ENCODE measurements at regions not wholly inside any gene's neighbourhood (a gene's known extent, or its start where the extent isn't known, plus 50 kb on each side); places are given as distances from the start of the nearest gene placed in this dataset.

- H3K36me3 Mint-ChIP-seq (ENCODE audit: insufficient read depth, unreplicated experiment): no peaks in the 10 kb centered on the region
- no peaks in the 10 kb centered on the region for H3K27me3 Mint-ChIP-seq (ENCODE audit: insufficient read depth, unreplicated experiment)
- no peak overlapping the region for H3K4me3 Mint-ChIP-seq (ENCODE audit: unreplicated experiment)
- DNase-seq (ENCODE audit: unreplicated experiment): no peak
- ChIA-PET POLR2A (no interaction called here), CTCF (interaction anchor here (0.6 to 3.2 kb wide), 11 partner anchors 14 to 388 kb away, joined by 3 to 19 read pairs (median 4); no protein-coding TSS in a partner anchor)
- TF ChIP-seq CTCF (IDR thresholded peaks at IDR 0.05; ENCODE audit: unreplicated experiment): no peak
- no TSS peak for BruUV-seq (replicated peaks)
- peaks cover 6% of the 10 kb centered on the region for H3K4me1 Mint-ChIP-seq (ENCODE audit: insufficient read depth, unreplicated experiment)
- H3K9me3 Mint-ChIP-seq (ENCODE audit: unreplicated experiment): no peaks in the 10 kb centered on the region
- intact Hi-C loops (cut with micrococcal nuclease): loop anchor here (1.0 to 2.0 kb wide), 3 partner anchors 137 to 372 kb away; no protein-coding TSS in a partner anchor
- no peak overlapping the region for H3K27ac Mint-ChIP-seq (ENCODE audit: low read depth, unreplicated experiment)
Measured at GRCh38 chr12:85448031-85448430, 168.0 kb downstream of the ALX1 start.

- intact Hi-C loops (cut with micrococcal nuclease): loop anchor here (1.0 to 2.0 kb wide), 3 partner anchors 138 to 372 kb away; no protein-coding TSS in a partner anchor
- Mint-ChIP-seq H3K36me3 (ENCODE audit: insufficient read depth, unreplicated experiment) (no peaks in the 10 kb centered on the region), H3K4me1 (ENCODE audit: insufficient read depth, unreplicated experiment) (peaks cover 6% of the 10 kb centered on the region), H3K27ac (ENCODE audit: low read depth, unreplicated experiment) (no peak overlapping the region), H3K4me3 (ENCODE audit: unreplicated experiment) (no peak overlapping the region), H3K27me3 (ENCODE audit: insufficient read depth, unreplicated experiment) (no peaks in the 10 kb centered on the region), H3K9me3 (ENCODE audit: unreplicated experiment) (no peaks in the 10 kb centered on the region)
- POLR2A ChIA-PET: interaction anchor here (0.7 kb wide), 1 partner anchor 533 kb away, joined by 5 read pairs; no protein-coding TSS in a partner anchor
- no TSS peak for BruUV-seq (replicated peaks)
- DNase-seq (ENCODE audit: unreplicated experiment): peak; percentile 32
- CTCF ChIA-PET: interaction anchor here (0.6 to 3.2 kb wide), 17 partner anchors 15 to 432 kb away, joined by 3 to 19 read pairs (median 4); no protein-coding TSS in a partner anchor
- TF ChIP-seq CTCF (IDR thresholded peaks at IDR 0.05; ENCODE audit: unreplicated experiment): peak; percentile 43
Measured at GRCh38 chr12:85448548-85449139, 168.6 kb downstream of the ALX1 start.

GRCh38 chr12:85457016-85457415, 177.0 kb downstream of the ALX1 start:
- DNase-seq (ENCODE audit: unreplicated experiment): no peak
- POLR2A ChIA-PET: no interaction called here
- TF ChIP-seq CTCF (IDR thresholded peaks at IDR 0.05; ENCODE audit: unreplicated experiment): no peak
- BruUV-seq (replicated peaks): no TSS peak
- Mint-ChIP-seq H3K4me3 (ENCODE audit: unreplicated experiment) (no peak overlapping the region), H3K4me1 (ENCODE audit: insufficient read depth, unreplicated experiment) (peaks cover 5% of the 10 kb centered on the region), H3K36me3 (ENCODE audit: insufficient read depth, unreplicated experiment) (no peaks in the 10 kb centered on the region), H3K27me3 (ENCODE audit: insufficient read depth, unreplicated experiment) (no peaks in the 10 kb centered on the region), H3K9me3 (ENCODE audit: unreplicated experiment) (no peaks in the 10 kb centered on the region), H3K27ac (ENCODE audit: low read depth, unreplicated experiment) (no peak overlapping the region)
- intact Hi-C loops (cut with micrococcal nuclease): loop anchor here (10.0 kb wide), 1 partner anchor 582 kb away; no protein-coding TSS in a partner anchor
- CTCF ChIA-PET: no interaction called here

- CTCF ChIA-PET: no interaction called here
- peak; percentile 51 for DNase-seq (ENCODE audit: unreplicated experiment)
- peaks cover 12% of the 10 kb centered on the region for H3K4me1 Mint-ChIP-seq (ENCODE audit: insufficient read depth, unreplicated experiment)
- H3K9me3 Mint-ChIP-seq (ENCODE audit: unreplicated experiment): no peaks in the 10 kb centered on the region
- POLR2A ChIA-PET: no interaction called here
- no peaks in the 10 kb centered on the region for H3K36me3 Mint-ChIP-seq (ENCODE audit: insufficient read depth, unreplicated experiment)
- BruUV-seq (replicated peaks): no TSS peak
- H3K27me3 Mint-ChIP-seq (ENCODE audit: insufficient read depth, unreplicated experiment): no peaks in the 10 kb centered on the region
- no peak overlapping the region for H3K4me3 Mint-ChIP-seq (ENCODE audit: unreplicated experiment)
- intact Hi-C loops (cut with micrococcal nuclease): no loop called here
- TF ChIP-seq CTCF (IDR thresholded peaks at IDR 0.05; ENCODE audit: unreplicated experiment): no peak
- H3K27ac Mint-ChIP-seq (ENCODE audit: low read depth, unreplicated experiment): peak overlapping the region; percentile 35
Measured at GRCh38 chr12:85461127-85461526, 181.1 kb downstream of the ALX1 start.

All from MCF 10A (cell line).